ENCODE measurements at regions not wholly inside any gene's neighbourhood (a gene's known extent, or its start where the extent isn't known, plus 50 kb on each side); places are given as distances from the start of the nearest gene placed in this dataset.

DNA sequence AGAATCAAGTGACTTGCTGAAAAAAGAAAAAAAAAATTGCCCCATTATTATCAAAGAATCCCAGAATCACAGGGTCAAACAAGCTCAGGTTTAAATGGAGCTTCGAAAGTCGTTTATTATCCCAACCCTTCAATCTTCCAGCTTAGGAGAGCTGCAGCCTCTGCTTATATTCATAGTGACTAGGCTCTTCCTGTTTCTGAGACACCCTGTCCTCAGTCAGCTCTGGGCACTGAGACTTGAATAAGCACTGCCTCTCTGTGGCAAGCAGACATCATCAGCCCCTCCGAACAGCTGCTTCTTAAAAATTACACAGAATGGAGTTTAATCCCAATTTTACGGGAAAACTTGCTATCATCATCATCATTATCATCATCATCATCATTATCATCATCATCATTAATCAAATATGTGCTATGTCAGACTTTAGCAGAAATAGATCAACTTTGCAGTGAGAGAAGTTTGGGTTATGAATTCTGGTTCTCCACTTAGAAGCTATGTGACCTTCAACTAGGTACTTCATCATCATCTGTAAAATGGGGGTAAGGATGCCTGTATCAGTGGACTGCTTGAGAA, 614.0 kb upstream of the SYNCRIP start:
- TF ChIP-seq, protein P1, sequence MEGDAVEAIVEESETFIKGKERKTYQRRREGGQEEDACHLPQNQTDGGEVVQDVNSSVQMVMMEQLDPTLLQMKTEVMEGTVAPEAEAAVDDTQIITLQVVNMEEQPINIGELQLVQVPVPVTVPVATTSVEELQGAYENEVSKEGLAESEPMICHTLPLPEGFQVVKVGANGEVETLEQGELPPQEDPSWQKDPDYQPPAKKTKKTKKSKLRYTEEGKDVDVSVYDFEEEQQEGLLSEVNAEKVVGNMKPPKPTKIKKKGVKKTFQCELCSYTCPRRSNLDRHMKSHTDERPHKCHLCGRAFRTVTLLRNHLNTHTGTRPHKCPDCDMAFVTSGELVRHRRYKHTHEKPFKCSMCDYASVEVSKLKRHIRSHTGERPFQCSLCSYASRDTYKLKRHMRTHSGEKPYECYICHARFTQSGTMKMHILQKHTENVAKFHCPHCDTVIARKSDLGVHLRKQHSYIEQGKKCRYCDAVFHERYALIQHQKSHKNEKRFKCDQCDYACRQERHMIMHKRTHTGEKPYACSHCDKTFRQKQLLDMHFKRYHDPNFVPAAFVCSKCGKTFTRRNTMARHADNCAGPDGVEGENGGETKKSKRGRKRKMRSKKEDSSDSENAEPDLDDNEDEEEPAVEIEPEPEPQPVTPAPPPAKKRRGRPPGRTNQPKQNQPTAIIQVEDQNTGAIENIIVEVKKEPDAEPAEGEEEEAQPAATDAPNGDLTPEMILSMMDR (IDR thresholded peaks at IDR 0.05): no peak
- TF ChIP-seq POLR2A (IDR thresholded peaks at IDR 0.05): no peak
